SK-N-MC (cell line): ENCODE measurements at regions not wholly inside any gene's neighbourhood (a gene's known extent, or its start where the extent isn't known, plus 50 kb on each side); places are given as distances from the start of the nearest gene placed in this dataset.

Experiments used
- DNase-seq: peaks from one replicate; pipeline ENCODE4 v3.0.0-alpha.2; 2011; ENCODE audit warnings: low read depth, low spot score
- H3K27ac ChIP-seq: fragments of 200-600 bp; sonication (generic); 2 replicates; pipeline ENCODE4 v1.5.1; 2016; ENCODE audit warnings: mixed run types
- H3K36me3 ChIP-seq: fragments of 200-600 bp; sonication (generic); 2 replicates; pipeline ENCODE4 v1.6.1; 2017; ENCODE audit warnings: antibody characterized with exemption, low read length, mixed read lengths; ENCODE audit not compliant: insufficient read depth
- H3K4me3 ChIP-seq: fragments of 200-600 bp; sonication (generic); 2 replicates; pipeline ENCODE4 v1.5.1; 2016
- H3K9ac ChIP-seq: fragments of 200-600 bp; sonication (generic); 2 replicates; pipeline ENCODE4 v1.8.0; 2017; ENCODE audit warnings: mixed run types, mixed read lengths; ENCODE audit not compliant: insufficient read length
- H3K9me3 ChIP-seq: fragments of 200-600 bp; sonication (generic); 2 replicates; pipeline ENCODE4 v1.6.1; 2017; ENCODE audit warnings: low read depth, mild to moderate bottlenecking, antibody characterized with exemption, low read length, moderate library complexity, mixed read lengths
- EZH2 ChIP-seq: fragments of 200-600 bp; sonication (generic); IDR thresholded peaks from one replicate; pipeline ENCODE4 v1.6.1; 2017; ENCODE audit warnings: antibody characterized with exemption
- FOXP2 ChIP-seq: optimal IDR thresholded peaks from 2 replicates; pipeline ENCODE3; 2011; ENCODE audit warnings: mild to moderate bottlenecking, moderate library complexity; ENCODE audit not compliant: insufficient read depth; ENCODE audit errors: extremely low read length, control extremely low read depth
- POLR2AphosphoS5 ChIP-seq: IDR thresholded peaks from 2 replicates; pipeline ENCODE4 v1.6.1; 2012; ENCODE audit warnings: mild to moderate bottlenecking, low read depth, low read length, borderline replicate concordance

DNA sequence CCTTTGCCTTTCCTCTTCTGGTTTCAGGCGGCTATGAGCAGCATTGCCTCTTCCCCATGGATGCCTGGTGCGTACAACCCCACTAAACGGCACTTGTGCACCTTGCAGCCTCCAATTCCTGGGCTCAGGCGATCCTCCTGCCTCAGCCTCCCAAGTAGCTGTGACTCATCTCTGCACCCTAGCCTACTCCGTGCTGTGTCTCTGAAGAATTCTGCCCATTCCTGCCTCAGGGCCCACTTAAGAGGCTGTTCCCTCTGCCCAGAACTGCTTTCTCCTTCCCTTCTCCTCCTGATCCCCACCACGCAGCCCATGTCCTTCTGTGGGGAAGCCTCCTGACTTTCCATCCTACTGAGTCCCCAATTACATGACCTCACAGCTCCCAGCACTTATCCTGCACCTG lies 142.2 kb upstream of the ZNF507 start:
- DNase-seq, result no peak
- Histone ChIP-seq H3K9ac (no peak overlapping the region), H3K27ac (no peak overlapping the region), H3K36me3 (no peaks in the 10 kb centered on the region), H3K9me3 (no peaks in the 10 kb centered on the region), H3K4me3 (no peak overlapping the region)
- no peak for TF ChIP-seq POLR2AphosphoS5
- TF ChIP-seq FOXP2, result no peak
- TF ChIP-seq EZH2, result no peak

DNA sequence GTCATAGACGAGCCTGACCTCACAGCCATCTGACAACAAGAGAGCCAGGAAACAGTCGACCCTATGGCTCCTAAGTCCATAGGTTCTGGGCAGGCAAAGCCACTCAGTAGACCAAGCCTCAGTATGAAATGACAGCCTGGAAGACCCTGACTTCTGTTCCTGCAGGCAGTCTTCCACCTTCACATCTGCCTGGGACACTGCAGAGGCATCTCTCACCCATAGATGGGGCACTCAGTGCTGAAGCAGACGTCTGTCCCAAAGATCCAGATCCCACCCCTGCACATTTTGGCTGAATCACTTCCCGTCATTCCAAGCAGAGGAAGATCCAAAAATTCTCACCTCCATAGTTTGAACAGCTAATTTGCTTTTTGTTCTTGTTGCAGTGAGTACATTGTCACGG lies 139.3 kb upstream of the ZNF507 start:
- DNase-seq, result no peak

DNA sequence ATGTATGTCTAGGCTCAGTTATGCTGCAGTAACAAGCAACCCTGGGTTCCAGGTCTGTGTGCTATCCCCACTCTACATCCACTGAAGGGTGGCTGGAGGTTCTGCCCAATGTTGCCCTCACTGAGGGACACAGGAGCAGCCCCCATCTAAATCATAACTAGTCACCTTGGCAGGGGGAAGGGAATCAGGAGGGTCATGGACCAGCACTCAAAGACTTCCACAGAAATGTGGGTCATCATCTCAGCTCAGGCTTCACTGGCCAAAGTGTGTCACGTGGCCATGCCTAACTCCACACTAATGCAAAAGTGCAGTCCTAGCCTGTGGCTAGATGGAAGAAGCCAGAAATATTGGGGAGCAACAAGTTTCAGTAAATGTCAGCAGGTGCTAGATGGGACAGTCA lies 137.3 kb upstream of the ZNF507 start:
- Histone ChIP-seq H3K9ac (no peak overlapping the region), H3K4me3 (no peak overlapping the region), H3K9me3 (no peaks in the 10 kb centered on the region), H3K27ac (no peak overlapping the region), H3K36me3 (no peaks in the 10 kb centered on the region)
- no peak for DNase-seq
- TF ChIP-seq FOXP2, result no peak
- no peak for TF ChIP-seq EZH2
- no peak for TF ChIP-seq POLR2AphosphoS5

More for the DNA sequence above, 139.3 kb upstream of the ZNF507 start:
- Histone ChIP-seq H3K9ac (no peak overlapping the region), H3K27ac (no peak overlapping the region), H3K36me3 (no peaks in the 10 kb centered on the region), H3K4me3 (no peak overlapping the region), H3K9me3 (no peaks in the 10 kb centered on the region)
- no peak for TF ChIP-seq POLR2AphosphoS5

DNA sequence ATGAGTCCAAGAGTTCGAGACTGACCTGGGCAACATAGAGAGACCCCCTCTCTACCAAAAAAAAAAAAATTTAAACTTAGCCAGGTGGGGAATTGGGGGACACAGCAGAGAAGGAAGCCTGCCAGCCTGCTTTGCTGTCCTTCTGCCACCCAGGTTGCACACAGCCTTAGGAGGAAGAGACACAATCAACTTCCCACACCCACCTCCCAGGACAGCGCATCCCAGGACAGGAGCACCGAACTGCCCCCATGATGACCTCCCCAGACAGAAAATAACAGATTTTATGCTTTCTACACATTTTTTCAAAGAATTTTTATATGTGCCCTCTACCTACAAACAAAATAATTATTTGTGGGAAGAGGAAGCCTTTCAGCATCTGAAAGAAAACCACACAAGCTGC lies 126.0 kb upstream of the ZNF507 start:
- no peak overlapping the region for H3K9ac ChIP-seq
- H3K27ac ChIP-seq, result no peak overlapping the region
- H3K9me3 ChIP-seq, result no peaks in the 10 kb centered on the region
- no peak for TF ChIP-seq POLR2AphosphoS5
- no peak for TF ChIP-seq FOXP2
- TF ChIP-seq EZH2, result no peak
- no peak for DNase-seq
- H3K4me3 ChIP-seq, result no peak overlapping the region
- H3K36me3 ChIP-seq, result no peaks in the 10 kb centered on the region

DNA sequence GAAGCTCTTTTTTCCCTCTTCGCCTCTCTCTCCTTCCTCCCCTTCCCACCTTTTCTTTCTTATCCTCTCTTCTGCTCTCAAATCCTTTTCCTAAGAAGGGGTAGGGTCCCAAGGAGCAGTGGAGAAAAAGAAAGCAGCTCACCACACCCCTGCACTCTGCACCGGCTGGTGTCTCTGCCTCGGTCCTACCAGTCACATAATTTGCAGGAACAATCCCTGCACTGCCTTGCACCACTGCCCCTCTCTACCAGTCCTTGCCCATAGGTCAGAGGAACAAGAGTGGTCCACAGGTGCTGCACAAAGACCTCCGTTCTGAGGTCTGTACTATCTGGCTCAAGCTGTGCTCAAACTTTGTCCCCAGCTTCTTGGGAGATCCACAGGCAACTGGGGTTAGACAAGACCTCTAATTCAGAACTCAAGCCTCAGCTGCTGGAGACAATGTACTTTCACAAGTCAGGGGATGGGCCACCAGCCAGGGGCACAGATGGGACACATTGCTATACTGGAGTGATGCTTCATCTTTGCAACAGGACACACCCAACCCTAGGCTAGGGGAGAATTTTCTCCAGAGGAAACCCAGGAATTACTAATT lies 125.4 kb upstream of the ZNF507 start:
- no peaks in the 10 kb centered on the region for H3K36me3 ChIP-seq
- no peak overlapping the region for H3K27ac ChIP-seq
- DNase-seq, result no peak
- no peaks in the 10 kb centered on the region for H3K9me3 ChIP-seq
- H3K4me3 ChIP-seq, result no peak overlapping the region
- H3K9ac ChIP-seq, result no peak overlapping the region
- no peak for TF ChIP-seq EZH2
- no peak for TF ChIP-seq POLR2AphosphoS5
- no peak for TF ChIP-seq FOXP2

DNA sequence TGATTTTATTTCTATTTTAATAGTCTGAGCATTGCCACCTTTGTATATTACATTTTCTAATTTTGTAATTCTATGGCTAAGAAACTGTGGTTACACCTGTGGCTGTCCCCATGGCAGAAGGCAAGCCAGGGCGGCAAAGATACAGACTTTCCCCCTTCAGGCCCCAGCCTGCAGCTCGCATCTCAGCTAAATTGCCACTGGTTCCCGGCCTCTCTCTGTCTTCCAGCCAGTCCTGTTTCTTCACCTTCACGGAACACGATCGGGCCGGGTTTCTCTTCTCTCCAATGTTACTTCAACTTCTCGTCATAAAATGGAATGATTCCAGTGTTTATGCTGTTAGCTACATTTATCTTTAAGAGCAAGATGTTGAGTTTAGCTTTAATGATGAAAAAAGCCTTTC lies 124.5 kb upstream of the ZNF507 start:
- TF ChIP-seq FOXP2, result no peak
- no peak for TF ChIP-seq EZH2
- TF ChIP-seq POLR2AphosphoS5, result no peak
- Histone ChIP-seq H3K4me3 (no peak overlapping the region), H3K36me3 (no peaks in the 10 kb centered on the region), H3K27ac (no peak overlapping the region), H3K9me3 (no peaks in the 10 kb centered on the region), H3K9ac (no peak overlapping the region)
- no peak for DNase-seq

DNA sequence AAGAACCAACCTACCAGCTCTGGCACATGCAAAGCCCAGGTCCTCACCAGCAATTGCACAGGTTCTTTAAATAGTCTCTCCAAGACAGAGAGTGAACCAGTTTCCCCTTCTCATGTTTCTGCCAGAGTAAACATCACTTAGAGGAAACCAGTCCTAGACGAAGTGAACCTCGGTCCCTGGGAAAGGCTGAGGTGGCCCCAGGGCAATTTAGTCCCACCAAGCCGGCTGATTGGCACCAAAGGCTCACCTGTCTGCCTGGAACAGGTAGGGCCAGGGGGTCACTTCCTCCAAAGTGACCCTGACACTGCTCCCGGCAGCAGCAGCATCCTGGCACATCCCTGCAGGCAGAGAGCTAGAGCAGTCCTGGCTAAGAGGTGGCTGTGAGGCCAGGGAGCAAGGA lies 122.9 kb upstream of the ZNF507 start:
- H3K4me3 ChIP-seq, result no peak overlapping the region
- no peaks in the 10 kb centered on the region for H3K36me3 ChIP-seq
- H3K27ac ChIP-seq, result no peak overlapping the region
- no peak for DNase-seq
- TF ChIP-seq POLR2AphosphoS5 (no peak), FOXP2 (no peak), EZH2 (no peak)
- no peaks in the 10 kb centered on the region for H3K9me3 ChIP-seq
- no peak overlapping the region for H3K9ac ChIP-seq

DNA sequence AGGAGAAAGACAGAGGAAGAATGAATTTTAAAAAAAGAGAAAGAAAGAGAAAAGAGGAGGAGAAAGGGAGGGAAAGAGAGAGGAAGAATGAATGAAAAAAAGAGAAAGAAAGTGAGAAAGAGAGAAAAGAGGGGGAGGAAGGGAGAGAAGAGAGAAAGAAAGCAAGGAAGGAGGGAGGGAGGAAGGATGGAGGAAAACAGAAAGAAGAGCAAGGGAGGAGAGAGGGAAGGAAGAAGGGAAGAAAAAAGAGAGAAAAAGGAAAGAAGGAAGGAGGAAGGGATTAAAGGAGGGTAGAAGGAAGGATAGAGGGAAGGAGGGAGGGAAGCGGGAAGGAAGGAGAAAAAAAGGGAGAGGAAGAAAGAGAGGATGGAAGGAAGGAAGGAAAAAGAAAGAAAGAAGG lies 122.3 kb upstream of the ZNF507 start:
- Histone ChIP-seq H3K9ac (no peak overlapping the region), H3K4me3 (no peak overlapping the region), H3K9me3 (no peaks in the 10 kb centered on the region), H3K27ac (no peak overlapping the region), H3K36me3 (no peaks in the 10 kb centered on the region)
- DNase-seq, result no peak
- TF ChIP-seq FOXP2 (no peak), EZH2 (no peak), POLR2AphosphoS5 (no peak)
